ENCODE measurements at regions not wholly inside any gene's neighbourhood (a gene's known extent, or its start where the extent isn't known, plus 50 kb on each side); places are given as distances from the start of the nearest gene placed in this dataset.
A peak's percentile ranks its signal among the peaks of the same experiment; 100 is the strongest.

DNA sequence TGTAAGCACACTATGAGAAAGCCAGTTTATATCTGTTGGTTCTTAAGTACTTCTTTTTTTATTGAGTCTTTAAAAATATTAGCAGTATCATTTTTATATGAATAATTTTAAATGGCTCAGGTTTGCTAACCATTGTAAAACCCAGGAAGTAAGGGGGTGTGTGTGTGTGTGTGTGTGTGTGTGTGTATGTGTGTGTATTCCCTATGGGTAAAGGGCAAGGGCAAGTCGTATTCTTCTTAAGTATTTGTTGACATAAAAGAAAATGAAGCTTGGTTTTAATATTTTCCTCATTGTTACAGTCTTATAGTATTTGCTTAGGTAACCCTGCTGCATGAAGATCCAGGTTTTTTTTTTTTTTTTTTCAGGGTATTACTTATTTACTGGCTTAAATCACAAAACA is 495.0 kb upstream of the B3GALT2 start:
- Mint-ChIP-seq H3K4me1 (peaks cover 0 to 5% (median 3%) of the 10 kb centered on the region in 4 donors), H3K27me3 (peaks cover 0 to 2% (median 0%) of the 10 kb centered on the region in 5 donors), H3K9me3 (peaks cover 0 to 3% (median 0%) of the 10 kb centered on the region in 9 donors), H3K27ac (no peak overlapping the region), H3K4me3 (no peak overlapping the region), H3K36me3 (no peaks in the 10 kb centered on the region)
- POLR2A ChIA-PET: interaction anchor here (0.6 kb wide), 1 partner anchor 572 kb away, joined by 5 read pairs; no protein-coding TSS in a partner anchor
- no peak for ATAC-seq
- DNase-seq: no peak

DNA sequence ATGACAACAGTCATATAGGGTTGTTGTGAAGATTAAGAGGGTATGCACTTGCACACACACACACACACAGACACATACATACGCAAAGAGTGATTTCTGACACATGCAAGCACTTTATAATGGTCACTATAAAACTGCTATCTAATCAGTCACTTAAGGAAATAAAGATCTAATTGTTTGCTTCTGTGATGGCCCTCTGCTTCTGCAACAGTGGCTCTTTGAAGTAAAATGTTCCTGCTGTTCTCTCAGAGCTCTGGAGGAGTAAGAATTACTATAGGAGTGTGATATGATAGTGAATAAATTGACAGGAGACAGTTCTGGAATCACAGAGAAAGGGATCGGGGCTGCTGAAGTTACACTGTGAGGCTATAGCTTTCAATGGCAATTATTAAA is 494.5 kb upstream of the B3GALT2 start:
- H3K9me3 Mint-ChIP-seq: peaks cover 0 to 2% (median 0%) of the 10 kb centered on the region in 9 donors
- ATAC-seq (no peak), DNase-seq (no peak)
- H3K27me3 Mint-ChIP-seq: peaks cover 0 to 2% (median 0%) of the 10 kb centered on the region in 5 donors
- H3K4me1 Mint-ChIP-seq: peaks cover 0 to 5% (median 3%) of the 10 kb centered on the region in 4 donors
- no peaks in the 10 kb centered on the region for H3K36me3 Mint-ChIP-seq
- H3K27ac Mint-ChIP-seq: peak overlapping the region in 1 of 10 donors; percentile 48
- POLR2A ChIA-PET: no interaction called here
- H3K4me3 Mint-ChIP-seq: no peak overlapping the region

DNA sequence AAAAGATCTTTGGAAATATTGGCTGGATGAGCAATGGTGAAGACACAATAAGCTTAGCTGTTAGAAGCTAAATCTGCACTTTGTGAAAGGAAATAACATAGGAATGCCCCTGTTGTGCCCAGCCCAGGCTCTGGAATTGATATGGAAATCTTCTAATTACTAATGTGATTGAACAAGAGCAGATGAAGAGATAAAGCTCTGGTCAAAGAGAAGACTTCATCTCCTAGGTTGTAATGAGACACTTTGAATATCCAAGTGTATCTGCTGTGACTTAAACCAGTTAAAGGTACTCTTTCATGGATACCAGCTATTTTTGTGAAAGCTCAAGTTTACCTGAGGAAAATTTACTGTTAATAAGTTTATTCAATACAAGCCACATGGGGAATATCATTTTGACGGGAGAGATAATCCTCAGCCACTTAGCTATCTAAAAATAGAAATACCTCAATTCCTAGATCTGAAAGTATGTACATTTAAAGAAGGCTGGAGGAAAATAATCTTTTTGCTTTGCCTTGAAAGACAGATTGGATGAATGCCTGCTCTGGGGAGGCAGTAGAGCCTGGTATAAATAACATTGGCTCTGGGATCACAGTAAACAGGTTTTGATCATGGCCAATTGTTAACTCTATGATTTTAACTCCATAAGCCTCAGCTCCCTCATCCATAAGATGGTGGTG is 494.0 kb upstream of the B3GALT2 start:
- H3K27ac Mint-ChIP-seq: no peak overlapping the region
- no peak overlapping the region for H3K4me3 Mint-ChIP-seq
- H3K4me1 Mint-ChIP-seq: peaks cover 0 to 5% (median 2%) of the 10 kb centered on the region in 4 donors
- ATAC-seq (no peak), DNase-seq (no peak)
- POLR2A ChIA-PET: no interaction called here
- no peaks in the 10 kb centered on the region for H3K27me3 Mint-ChIP-seq
- no peaks in the 10 kb centered on the region for H3K9me3 Mint-ChIP-seq
- no peaks in the 10 kb centered on the region for H3K36me3 Mint-ChIP-seq

DNA sequence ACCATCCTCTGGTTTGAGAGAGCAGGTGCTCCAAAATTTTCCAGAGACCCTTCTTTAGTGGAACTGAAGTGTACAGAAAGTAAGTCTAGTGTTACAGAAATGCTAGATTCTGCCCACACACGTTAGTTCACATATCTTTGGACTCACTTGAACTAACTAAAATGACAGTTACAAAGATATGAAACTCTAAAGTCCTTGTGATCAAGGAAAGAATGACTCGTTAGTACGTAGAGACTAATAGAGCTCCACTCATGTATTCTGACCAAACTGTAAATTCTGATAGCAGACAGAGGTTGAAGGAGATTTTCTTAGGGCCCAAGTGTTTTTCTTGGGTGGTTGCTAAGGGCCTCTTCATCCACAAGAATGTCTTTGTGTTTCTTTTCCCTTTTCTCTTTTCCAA is 491.5 kb upstream of the B3GALT2 start:
- Mint-ChIP-seq H3K4me1 (peaks cover 0 to 7% (median 5%) of the 10 kb centered on the region in 4 donors), H3K36me3 (no peaks in the 10 kb centered on the region), H3K27ac (peak overlapping the region in 1 of 10 donors; percentile 39), H3K4me3 (no peak overlapping the region), H3K27me3 (no peaks in the 10 kb centered on the region), H3K9me3 (peaks cover 0 to 5% (median 0%) of the 10 kb centered on the region in 9 donors)
- POLR2A ChIA-PET: no interaction called here
- ATAC-seq: no peak
- no peak for DNase-seq

DNA sequence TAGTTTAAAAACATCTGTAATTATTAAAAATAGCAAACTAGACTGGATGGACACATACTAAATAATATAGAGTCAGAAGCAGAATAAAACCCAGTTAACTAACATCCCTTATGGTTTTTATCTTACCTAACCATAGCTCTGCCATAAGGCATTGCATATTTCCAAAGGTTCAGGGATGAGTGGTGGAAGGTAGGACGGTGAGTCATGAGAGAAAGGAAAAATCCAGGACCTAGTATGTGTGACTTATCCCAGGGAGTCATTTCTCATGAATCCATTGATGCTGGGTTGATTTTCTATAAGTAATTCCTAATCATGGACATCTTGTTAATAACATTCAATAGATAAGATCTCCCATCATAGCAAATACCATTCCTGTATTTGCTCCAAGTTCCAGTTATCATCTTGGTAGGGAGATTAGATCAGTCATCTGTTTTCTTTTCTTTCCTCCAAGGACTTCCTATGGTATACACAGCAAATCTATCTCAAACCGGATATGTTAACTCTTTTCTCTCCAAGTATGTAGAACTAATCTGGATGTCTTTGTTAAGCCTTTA is 490.7 kb upstream of the B3GALT2 start:
- DNase-seq (no peak), ATAC-seq (no peak)
- Mint-ChIP-seq H3K4me1 (peaks cover 0 to 7% (median 5%) of the 10 kb centered on the region in 4 donors), H3K27me3 (no peaks in the 10 kb centered on the region), H3K27ac (no peak overlapping the region), H3K9me3 (peaks cover 0 to 5% (median 0%) of the 10 kb centered on the region in 9 donors), H3K36me3 (no peaks in the 10 kb centered on the region), H3K4me3 (no peak overlapping the region)
- POLR2A ChIA-PET: no interaction called here

DNA sequence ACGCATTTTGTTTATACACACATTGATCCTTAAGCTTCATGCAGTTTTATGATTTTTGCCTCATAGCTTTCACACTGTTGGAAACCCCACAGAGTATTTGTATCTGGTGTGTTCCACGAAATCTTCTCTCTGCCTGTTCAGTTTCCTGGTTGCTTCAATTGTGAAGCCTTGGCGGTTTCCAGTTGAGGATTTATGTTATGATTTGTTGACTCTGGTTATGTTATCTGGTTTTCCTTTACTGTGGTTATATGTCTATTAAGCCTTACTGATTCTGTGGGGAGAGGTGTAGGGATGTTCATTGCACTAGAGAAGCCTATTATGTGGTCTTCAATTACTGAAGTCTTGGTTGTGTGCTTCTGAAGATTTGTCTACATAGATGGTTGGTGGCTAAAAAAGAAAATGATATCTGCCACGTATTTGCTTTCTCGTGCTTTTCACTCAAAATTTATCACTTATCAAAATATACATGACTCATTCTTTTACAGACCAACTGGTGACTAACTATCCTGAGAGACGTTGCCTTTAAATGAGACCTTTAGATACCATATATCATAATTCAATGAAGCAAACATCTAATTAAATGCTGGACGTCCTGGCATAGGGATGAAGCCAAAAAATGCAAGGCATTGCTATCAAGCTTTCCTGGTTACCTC is 488.0 kb upstream of the B3GALT2 start:
- H3K4me1 Mint-ChIP-seq: peaks cover 0 to 5% (median 1%) of the 10 kb centered on the region in 4 donors
- no peaks in the 10 kb centered on the region for H3K27me3 Mint-ChIP-seq
- POLR2A ChIA-PET: no interaction called here
- no peak for DNase-seq
- no peak overlapping the region for H3K4me3 Mint-ChIP-seq
- peaks cover 0 to 5% (median 0%) of the 10 kb centered on the region in 9 donors for H3K9me3 Mint-ChIP-seq
- no peaks in the 10 kb centered on the region for H3K36me3 Mint-ChIP-seq
- H3K27ac Mint-ChIP-seq: peak overlapping the region in 2 of 10 donors; percentile 26 to 28
- ATAC-seq: no peak

DNA sequence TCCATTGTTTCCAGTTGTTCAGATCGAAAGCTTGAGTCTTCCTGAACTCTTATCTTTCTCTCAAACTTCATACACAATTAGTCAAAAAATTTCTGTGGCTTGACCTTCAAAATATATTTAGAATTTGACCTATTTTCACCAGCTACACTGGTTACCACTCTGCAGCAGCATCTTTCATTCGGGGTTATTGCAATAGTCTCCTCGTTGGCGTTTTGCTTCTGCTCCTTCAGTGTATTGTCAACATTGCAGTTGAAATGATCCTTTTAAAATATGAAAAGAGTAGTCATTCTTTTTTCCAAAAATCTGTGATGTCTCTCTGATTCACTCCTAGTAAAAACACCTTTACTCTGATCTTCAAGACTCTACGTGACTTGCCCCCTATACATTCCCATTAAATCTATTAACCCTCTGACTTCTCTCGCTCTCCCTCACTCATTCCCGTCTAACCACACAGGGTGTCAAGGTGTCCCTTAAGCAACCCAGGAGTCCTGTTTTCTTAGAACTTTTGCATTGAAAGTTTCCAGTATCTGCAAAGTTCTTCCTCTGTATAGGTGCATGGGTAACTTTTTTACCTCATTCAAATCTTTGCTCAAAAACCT is 480.2 kb upstream of the B3GALT2 start:
- Mint-ChIP-seq H3K27ac (peak overlapping the region in 1 of 10 donors; percentile 2), H3K4me3 (no peak overlapping the region), H3K27me3 (no peaks in the 10 kb centered on the region), H3K9me3 (peaks cover 0 to 5% (median 0%) of the 10 kb centered on the region in 9 donors), H3K36me3 (no peaks in the 10 kb centered on the region), H3K4me1 (no peaks in the 10 kb centered on the region)
- no peak for DNase-seq
- POLR2A ChIA-PET: no interaction called here
- ATAC-seq: no peak

DNA sequence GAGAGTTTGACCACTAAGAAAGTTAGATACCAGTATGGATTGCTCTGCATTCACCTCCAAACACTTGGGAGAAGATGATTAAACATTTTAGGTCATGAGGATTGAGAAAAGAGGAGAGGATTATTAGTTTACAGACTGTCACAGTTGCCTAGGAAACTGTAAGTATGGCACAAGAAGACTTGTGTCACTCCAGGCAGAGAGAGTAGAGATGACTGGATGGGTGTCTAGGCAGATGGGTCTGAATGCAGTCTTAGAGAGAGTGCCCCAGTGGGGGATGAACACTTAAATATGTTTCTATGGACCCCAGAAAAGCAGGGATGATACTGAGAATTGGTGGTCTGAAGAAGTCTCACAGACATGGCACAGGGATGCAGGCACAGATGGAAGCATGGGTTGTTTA is 477.6 kb upstream of the B3GALT2 start:
- Mint-ChIP-seq H3K27me3 (no peaks in the 10 kb centered on the region), H3K9me3 (peaks cover 0 to 5% (median 0%) of the 10 kb centered on the region in 9 donors), H3K36me3 (no peaks in the 10 kb centered on the region), H3K27ac (peak overlapping the region in 1 of 10 donors; percentile 3), H3K4me3 (no peak overlapping the region), H3K4me1 (no peaks in the 10 kb centered on the region)
- POLR2A ChIA-PET: no interaction called here
- ATAC-seq (no peak), DNase-seq (no peak)

DNA sequence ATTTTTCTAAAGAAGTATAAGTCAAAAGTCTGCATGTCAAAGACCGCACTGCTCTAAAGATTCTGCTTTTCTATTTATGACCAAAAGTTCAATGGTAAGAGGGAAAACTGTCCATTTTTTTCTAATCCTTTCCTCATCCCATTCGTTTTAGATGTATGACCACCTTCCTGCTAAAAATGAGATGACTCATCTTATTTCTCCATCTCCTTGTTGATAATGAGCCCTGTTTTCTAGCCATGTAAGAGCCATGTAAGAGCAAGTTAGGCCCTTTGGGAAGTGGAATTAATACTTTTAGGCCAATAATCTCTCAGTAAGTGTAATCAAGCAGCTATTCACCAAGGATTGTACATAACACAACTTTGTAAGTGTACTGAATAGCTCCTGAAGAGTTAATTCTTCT is 475.6 kb upstream of the B3GALT2 start:
- no peak for DNase-seq
- Mint-ChIP-seq H3K9me3 (no peaks in the 10 kb centered on the region), H3K27ac (no peak overlapping the region), H3K36me3 (no peaks in the 10 kb centered on the region), H3K4me1 (no peaks in the 10 kb centered on the region), H3K27me3 (no peaks in the 10 kb centered on the region), H3K4me3 (no peak overlapping the region)
- POLR2A ChIA-PET: interaction anchor here (1.0 kb wide), 1 partner anchor 173 kb away, joined by 3 read pairs; no protein-coding TSS in a partner anchor
- no peak for ATAC-seq

DNA sequence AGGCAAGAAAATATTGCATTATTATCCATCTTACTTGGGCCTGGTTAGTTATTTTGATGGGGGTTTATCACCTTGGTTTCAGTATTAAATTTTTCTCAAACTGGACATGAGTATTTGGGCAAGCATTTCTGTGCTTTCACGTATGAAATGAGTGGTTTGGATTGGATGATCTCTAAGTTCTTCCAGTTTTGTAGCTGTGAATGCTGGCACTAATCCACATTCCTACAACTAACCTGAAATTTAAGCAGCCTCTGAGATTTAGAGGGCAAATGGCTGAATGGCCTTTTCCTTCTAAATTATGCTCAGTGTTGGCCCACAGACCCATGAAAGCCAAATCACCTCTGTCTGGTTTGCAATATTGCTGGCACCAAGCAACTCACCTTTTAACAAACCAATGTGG is 475.0 kb upstream of the B3GALT2 start:
- H3K27me3 Mint-ChIP-seq: no peaks in the 10 kb centered on the region
- POLR2A ChIA-PET: no interaction called here
- DNase-seq (no peak), ATAC-seq (no peak)
- H3K27ac Mint-ChIP-seq: peak overlapping the region in 1 of 10 donors; percentile 14
- no peak overlapping the region for H3K4me3 Mint-ChIP-seq
- no peaks in the 10 kb centered on the region for H3K4me1 Mint-ChIP-seq
- H3K9me3 Mint-ChIP-seq: peaks cover 0 to 3% (median 0%) of the 10 kb centered on the region in 9 donors
- H3K36me3 Mint-ChIP-seq: no peaks in the 10 kb centered on the region

DNA sequence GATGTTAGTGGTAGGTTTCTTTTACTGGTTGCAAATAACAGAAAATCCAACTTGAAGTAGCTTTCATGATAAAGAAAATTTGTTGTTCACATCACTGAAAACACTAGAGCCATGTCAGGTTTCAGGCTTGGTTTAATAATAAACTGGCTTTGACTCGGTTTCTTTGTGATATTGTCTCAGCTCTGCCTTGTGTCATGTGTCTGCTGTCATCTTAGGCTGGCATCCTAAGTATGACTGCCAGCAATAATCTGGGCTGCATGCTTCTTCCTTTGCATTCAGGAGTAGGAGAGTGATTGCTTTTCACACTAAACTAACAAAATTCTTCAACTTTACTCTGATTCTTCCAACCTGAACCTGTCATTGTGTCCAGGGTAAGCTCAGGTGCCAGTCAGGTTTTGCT is 474.0 kb upstream of the B3GALT2 start:
- POLR2A ChIA-PET: no interaction called here
- Mint-ChIP-seq H3K27me3 (no peaks in the 10 kb centered on the region), H3K4me1 (no peaks in the 10 kb centered on the region), H3K4me3 (no peak overlapping the region), H3K27ac (no peak overlapping the region), H3K9me3 (peaks cover 0 to 3% (median 0%) of the 10 kb centered on the region in 9 donors), H3K36me3 (no peaks in the 10 kb centered on the region)
- ATAC-seq: no peak
- no peak for DNase-seq

DNA sequence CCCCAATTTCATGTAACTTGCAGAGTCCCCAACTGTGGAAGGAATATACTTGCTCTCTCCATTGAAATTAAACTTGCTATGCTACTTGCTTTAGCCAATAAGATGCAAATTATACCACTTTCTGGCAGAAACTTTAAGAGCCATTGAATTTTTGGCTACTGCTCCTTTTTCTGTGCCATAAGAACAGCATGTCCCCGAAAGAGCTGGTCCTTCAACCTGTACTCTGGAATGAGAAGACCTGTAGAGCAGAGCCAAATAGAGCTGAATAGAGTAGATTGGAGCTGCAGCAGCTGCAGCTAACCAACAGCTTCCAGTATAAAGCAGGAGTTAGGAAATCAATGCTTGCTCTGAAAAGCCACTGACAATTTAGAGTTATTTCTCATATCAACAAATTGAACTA is 472.3 kb upstream of the B3GALT2 start:
- no peak for DNase-seq
- ATAC-seq: no peak
- Mint-ChIP-seq H3K36me3 (peaks cover 0 to 16% (median 10%) of the 10 kb centered on the region in 3 donors), H3K27ac (no peak overlapping the region), H3K4me3 (no peak overlapping the region), H3K9me3 (peaks cover 8 to 18% (median 13%) of the 10 kb centered on the region in 9 donors), H3K27me3 (no peaks in the 10 kb centered on the region), H3K4me1 (peaks cover 0 to 1% (median 0%) of the 10 kb centered on the region in 4 donors)
- POLR2A ChIA-PET: no interaction called here

DNA sequence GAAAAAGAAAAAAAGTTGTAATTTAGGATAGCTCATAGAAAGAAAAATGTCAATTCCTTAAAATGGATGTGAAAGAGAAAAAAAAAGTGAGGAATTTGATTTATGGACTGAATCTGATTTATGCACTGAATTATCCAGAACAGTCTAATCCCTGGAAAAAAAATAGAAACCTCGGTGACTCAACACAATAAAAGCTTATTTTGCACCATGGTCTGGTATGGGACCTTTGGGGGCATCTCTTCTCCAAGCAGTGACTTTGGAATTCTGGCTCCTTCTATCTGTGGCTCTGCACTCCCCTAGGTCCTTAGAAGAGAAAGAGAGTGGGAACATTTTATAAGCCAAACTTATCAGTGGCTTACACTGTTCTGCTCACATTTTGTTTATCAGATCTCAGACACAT is 471.7 kb upstream of the B3GALT2 start:
- Mint-ChIP-seq H3K36me3 (peaks cover 0 to 20% (median 12%) of the 10 kb centered on the region in 3 donors), H3K27ac (no peak overlapping the region), H3K4me3 (no peak overlapping the region), H3K27me3 (no peaks in the 10 kb centered on the region), H3K4me1 (peaks cover 0 to 1% (median 0%) of the 10 kb centered on the region in 4 donors), H3K9me3 (peaks cover 12 to 23% (median 17%) of the 10 kb centered on the region in 9 donors)
- DNase-seq (no peak), ATAC-seq (no peak)
- POLR2A ChIA-PET: no interaction called here

Data from naive thymus-derived CD8-positive, alpha-beta T cell (primary cell).